Activated T-helper 1 cell treated with anti-CD3 and anti-CD28 coated beads, Interleukin-12 subunit alpha, Interleukin-12 subunit beta, Interleukin-2, Interleukin-4 antibody, amounts not matched to agents 30 ng/mL and 10 ng/mL and 1 ng/mL, durations not matched to agents 14 hours and 24 hours and 36 hours (primary cell): ENCODE measurements at regions not wholly inside any gene's neighbourhood (a gene's known extent, or its start where the extent isn't known, plus 50 kb on each side); places are given as distances from the start of the nearest gene placed in this dataset.
"Not testable (repeated sequence)": the region's sequence is repeated elsewhere in the genome, so short reads cannot be mapped to it uniquely, and the experiment has no call there.

ENCODE experiments used
- DNase-seq: peaks from one replicate; pipeline ENCODE4 v3.0.0; 2021; ENCODE audit warnings: low spot score
- H3K27ac Mint-ChIP-seq: one replicate; pipeline ENCODE4 v1.8.0; 2021; ENCODE audit warnings: mild to moderate bottlenecking, mixed read lengths
- H3K27me3 Mint-ChIP-seq: one replicate; pipeline ENCODE4 v1.8.0; 2022; ENCODE audit warnings: mild to moderate bottlenecking, moderate library complexity, mixed read lengths; ENCODE audit not compliant: insufficient read depth
- H3K36me3 Mint-ChIP-seq: one replicate; pipeline ENCODE4 v1.8.0; 2021; ENCODE audit warnings: low read depth, mixed read lengths
- H3K4me1 Mint-ChIP-seq: one replicate; pipeline ENCODE4 v1.8.0; 2021; ENCODE audit warnings: low read depth, mixed read lengths
- H3K4me3 Mint-ChIP-seq: one replicate; pipeline ENCODE4 v1.8.0; 2021; ENCODE audit warnings: mild to moderate bottlenecking, moderate library complexity, mixed read lengths
- H3K9me3 Mint-ChIP-seq: one replicate; pipeline ENCODE4 v1.8.0; 2021; ENCODE audit warnings: mixed read lengths
- intact Hi-C: fragments of 100-400 bp; cut with micrococcal nuclease; formaldehyde crosslinking; loops from one replicate; pipeline ENCODE4 v1.15.1; 2024

DNA sequence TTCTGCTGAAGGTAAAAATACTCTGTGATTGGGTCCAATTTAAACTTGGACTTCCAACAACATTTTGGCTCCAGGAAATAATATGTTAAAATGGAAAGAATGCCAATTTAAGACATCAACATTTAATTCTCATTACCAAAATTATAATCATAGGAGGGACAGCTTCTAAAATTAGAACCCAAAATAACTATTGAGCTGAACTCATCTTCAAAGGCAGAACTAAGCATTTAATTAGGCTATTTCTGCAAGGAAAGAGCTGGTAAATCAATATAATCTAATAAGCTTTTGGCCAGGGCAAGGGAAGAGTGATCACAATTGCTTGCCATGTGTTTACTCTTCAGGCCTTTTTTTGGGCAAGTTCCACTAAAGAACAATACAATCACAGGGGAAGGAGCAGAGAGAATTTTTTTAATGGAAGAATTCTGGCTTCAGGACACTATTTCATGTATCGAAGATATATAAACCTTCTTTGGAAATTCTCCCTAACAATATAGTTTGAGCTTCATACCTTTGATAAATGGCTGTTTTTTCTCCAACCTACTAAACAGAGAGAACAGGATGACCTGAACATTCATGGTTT, 133.1 kb upstream of the PTBP2 start:
- Mint-ChIP-seq H3K9me3 (no peaks in the 10 kb centered on the region), H3K27me3 (no peaks in the 10 kb centered on the region), H3K4me3 (no peak overlapping the region), H3K36me3 (no peaks in the 10 kb centered on the region), H3K27ac (no peak overlapping the region), H3K4me1 (no peaks in the 10 kb centered on the region)
- intact Hi-C loops = no loop called here
- no peak for DNase-seq

GRCh38 chr1:96595530-96595929, 126.1 kb upstream of the PTBP2 start:
- H3K4me1 Mint-ChIP-seq, H3K4me3 Mint-ChIP-seq: not testable (repeated sequence)

GRCh38 chr1:96596226-96596922, 125.2 kb upstream of the PTBP2 start:
- Mint-ChIP-seq H3K27me3 (no peaks in the 10 kb centered on the region), H3K4me3 (no peak overlapping the region), H3K9me3 (no peaks in the 10 kb centered on the region), H3K27ac (no peak overlapping the region), H3K36me3 (no peaks in the 10 kb centered on the region), H3K4me1 (no peaks in the 10 kb centered on the region)
- DNase-seq = peak; percentile 2
- intact Hi-C loops = no loop called here

More at GRCh38 chr1:96595530-96595929, 126.1 kb upstream of the PTBP2 start:
- H3K36me3 Mint-ChIP-seq, intact Hi-C loops, H3K27me3 Mint-ChIP-seq, H3K9me3 Mint-ChIP-seq, DNase-seq, H3K27ac Mint-ChIP-seq: not testable (repeated sequence)

- intact Hi-C loops = no loop called here
- DNase-seq = no peak
- no peak overlapping the region for H3K4me3 Mint-ChIP-seq
- H3K9me3 Mint-ChIP-seq = no peaks in the 10 kb centered on the region
- H3K27ac Mint-ChIP-seq = no peak overlapping the region
- H3K36me3 Mint-ChIP-seq = no peaks in the 10 kb centered on the region
- no peaks in the 10 kb centered on the region for H3K27me3 Mint-ChIP-seq
- H3K4me1 Mint-ChIP-seq = no peaks in the 10 kb centered on the region
Observed at GRCh38 chr1:96597218-96597617, 124.4 kb upstream of the PTBP2 start.

GRCh38 chr1:96598416-96599168, 123.0 kb upstream of the PTBP2 start:
- intact Hi-C loops = no loop called here
- no peaks in the 10 kb centered on the region for H3K36me3 Mint-ChIP-seq
- H3K27ac Mint-ChIP-seq = no peak overlapping the region
- DNase-seq = no peak
- no peaks in the 10 kb centered on the region for H3K4me1 Mint-ChIP-seq
- no peaks in the 10 kb centered on the region for H3K27me3 Mint-ChIP-seq
- no peaks in the 10 kb centered on the region for H3K9me3 Mint-ChIP-seq
- no peak overlapping the region for H3K4me3 Mint-ChIP-seq

DNA sequence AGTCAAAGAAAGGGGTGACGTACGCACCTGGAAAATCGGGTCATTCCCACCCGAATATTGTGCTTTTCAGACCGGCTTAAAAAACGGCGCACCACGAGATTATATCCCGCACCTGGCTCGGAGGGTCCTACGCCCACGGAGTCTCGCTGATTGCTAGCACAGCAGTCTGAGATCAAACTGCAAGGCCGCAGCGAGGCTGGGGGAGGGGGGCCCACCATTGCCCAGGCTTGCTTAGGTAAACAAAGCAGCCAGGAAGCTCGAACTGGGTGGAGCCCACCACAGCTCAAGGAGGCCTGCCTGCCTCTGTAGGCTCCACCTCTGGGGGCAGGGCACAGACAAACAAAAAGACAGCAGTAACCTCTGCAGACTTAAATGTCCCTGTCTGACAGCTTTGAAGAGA, 117.0 kb upstream of the PTBP2 start:
- intact Hi-C loops, H3K36me3 Mint-ChIP-seq, H3K9me3 Mint-ChIP-seq, DNase-seq, H3K27ac Mint-ChIP-seq, H3K27me3 Mint-ChIP-seq, H3K4me1 Mint-ChIP-seq, H3K4me3 Mint-ChIP-seq: not testable (repeated sequence)

- H3K36me3 Mint-ChIP-seq, H3K4me1 Mint-ChIP-seq, H3K4me3 Mint-ChIP-seq, H3K27me3 Mint-ChIP-seq, DNase-seq, intact Hi-C loops, H3K27ac Mint-ChIP-seq, H3K9me3 Mint-ChIP-seq: not testable (repeated sequence)
Observed at GRCh38 chr1:96617375-96617774, 104.2 kb upstream of the PTBP2 start.

GRCh38 chr1:96632045-96632664, 89.4 kb upstream of the PTBP2 start:
- DNase-seq = no peak
- Mint-ChIP-seq H3K27ac (no peak overlapping the region), H3K4me1 (no peaks in the 10 kb centered on the region), H3K36me3 (no peaks in the 10 kb centered on the region), H3K9me3 (no peaks in the 10 kb centered on the region), H3K27me3 (no peaks in the 10 kb centered on the region), H3K4me3 (no peak overlapping the region)
- intact Hi-C loops = no loop called here

- H3K9me3 Mint-ChIP-seq = no peaks in the 10 kb centered on the region
- H3K4me1 Mint-ChIP-seq = no peaks in the 10 kb centered on the region
- H3K4me3 Mint-ChIP-seq = no peak overlapping the region
- intact Hi-C loops = no loop called here
- no peaks in the 10 kb centered on the region for H3K36me3 Mint-ChIP-seq
- DNase-seq = no peak
- H3K27ac Mint-ChIP-seq = no peak overlapping the region
- H3K27me3 Mint-ChIP-seq = no peaks in the 10 kb centered on the region
Observed at GRCh38 chr1:96633695-96634094, 87.9 kb upstream of the PTBP2 start.

DNA sequence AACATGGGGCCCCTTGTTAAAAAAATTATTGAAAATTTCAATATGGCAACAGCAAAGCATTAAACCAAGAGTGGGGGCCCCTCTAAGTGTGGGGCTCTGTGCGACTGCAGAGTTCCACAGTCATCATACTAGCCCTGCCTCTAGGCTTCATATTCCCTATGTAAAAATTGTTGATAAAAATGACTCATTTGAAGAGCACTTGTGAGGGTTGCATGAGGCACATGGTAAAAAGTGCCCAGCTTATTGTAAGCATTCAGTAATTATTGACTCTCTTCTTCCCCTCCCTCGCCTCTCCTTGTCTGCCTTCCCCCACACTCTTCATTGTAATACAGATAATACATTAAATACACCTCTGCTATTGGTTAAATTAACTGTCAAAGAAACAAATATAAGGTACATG, 86.7 kb upstream of the PTBP2 start:
- Mint-ChIP-seq H3K9me3 (no peaks in the 10 kb centered on the region), H3K4me3 (no peak overlapping the region), H3K36me3 (no peaks in the 10 kb centered on the region), H3K27ac (no peak overlapping the region), H3K4me1 (no peaks in the 10 kb centered on the region), H3K27me3 (no peaks in the 10 kb centered on the region)
- intact Hi-C loops = no loop called here
- no peak for DNase-seq

DNA sequence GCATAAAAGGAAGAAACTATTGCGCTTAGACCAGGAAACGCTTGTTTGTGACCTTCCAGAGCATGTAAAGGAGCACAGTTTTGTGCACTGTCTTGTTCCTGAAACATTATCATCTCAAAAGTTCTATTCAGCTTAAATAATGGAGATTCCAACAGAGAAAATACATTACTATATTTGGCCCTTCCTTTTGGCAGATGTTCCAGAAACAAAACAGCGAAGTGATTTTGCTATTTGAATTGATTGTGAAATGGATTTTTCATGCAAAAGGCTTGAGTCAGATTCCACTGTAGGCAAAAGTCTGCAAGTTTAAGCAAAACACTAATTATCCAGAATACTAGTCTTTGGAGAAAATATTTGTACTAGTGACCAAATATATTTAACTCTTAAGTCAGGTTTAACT, 80.3 kb upstream of the PTBP2 start:
- no peaks in the 10 kb centered on the region for H3K9me3 Mint-ChIP-seq
- intact Hi-C loops = no loop called here
- H3K27me3 Mint-ChIP-seq = no peaks in the 10 kb centered on the region
- no peaks in the 10 kb centered on the region for H3K36me3 Mint-ChIP-seq
- H3K4me3 Mint-ChIP-seq = no peak overlapping the region
- H3K27ac Mint-ChIP-seq = no peak overlapping the region
- no peaks in the 10 kb centered on the region for H3K4me1 Mint-ChIP-seq
- no peak for DNase-seq

DNA sequence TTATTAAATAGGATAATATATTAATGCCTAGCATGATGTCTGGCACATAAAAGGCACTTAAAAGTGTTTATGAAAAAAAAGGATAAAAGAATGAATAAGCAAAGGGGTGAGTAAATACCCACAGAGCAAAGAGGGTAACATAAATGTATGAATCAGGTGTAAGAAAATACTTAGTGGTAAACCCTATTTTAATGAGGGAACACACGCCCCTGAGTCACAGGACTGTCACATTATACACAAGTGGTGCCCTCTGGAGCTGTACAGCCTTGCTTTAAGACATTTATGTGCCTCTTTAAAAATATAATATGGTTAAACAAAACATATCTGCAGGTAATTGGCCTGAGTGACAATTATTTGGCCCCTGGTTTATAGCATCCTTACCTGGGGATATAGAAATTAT, 78.1 kb upstream of the PTBP2 start:
- Mint-ChIP-seq H3K27ac (no peak overlapping the region), H3K9me3 (no peaks in the 10 kb centered on the region), H3K36me3 (no peaks in the 10 kb centered on the region), H3K4me3 (no peak overlapping the region), H3K27me3 (no peaks in the 10 kb centered on the region), H3K4me1 (no peaks in the 10 kb centered on the region)
- intact Hi-C loops = no loop called here
- DNase-seq = no peak

DNA sequence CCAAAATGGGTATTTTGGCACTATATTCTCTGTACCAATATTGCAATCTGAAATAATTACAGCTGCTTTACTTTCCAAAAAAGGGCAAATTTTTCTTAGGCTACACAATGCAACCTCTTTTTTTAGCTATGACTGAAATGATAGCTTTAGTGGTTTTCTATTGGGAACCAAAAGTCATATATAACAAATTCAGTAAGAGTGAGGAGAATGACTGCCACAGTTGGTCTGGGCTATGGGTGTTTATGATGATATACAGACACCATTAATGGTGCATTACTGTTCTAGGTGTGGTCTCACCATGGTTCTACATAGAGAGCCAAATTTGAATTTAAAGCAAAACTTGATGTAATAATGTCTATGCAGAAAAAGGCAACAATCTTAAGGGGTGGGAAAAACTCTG, 72.3 kb upstream of the PTBP2 start:
- Mint-ChIP-seq H3K27ac (no peak overlapping the region), H3K27me3 (no peaks in the 10 kb centered on the region), H3K4me3 (no peak overlapping the region), H3K36me3 (no peaks in the 10 kb centered on the region), H3K9me3 (no peaks in the 10 kb centered on the region), H3K4me1 (no peaks in the 10 kb centered on the region)
- no peak for DNase-seq
- intact Hi-C loops = no loop called here
